Spleen (tissue), 7 donors: ENCODE measurements at regions not wholly inside any gene's neighbourhood (a gene's known extent, or its start where the extent isn't known, plus 50 kb on each side); places are given as distances from the start of the nearest gene placed in this dataset.

ENCODE experiments used
- POLR2A ChIP-seq, 3 donors: fragments of 450-650 bp; IDR thresholded peaks; one replicate each; pipeline ENCODE4 v1.5.1; 2017; ENCODE audit warnings: antibody characterized with exemption in 3 of 3, mild to moderate bottlenecking in 1 of 3
- POLR2AphosphoS5 ChIP-seq, 3 donors: sonication (generic); formaldehyde crosslinking; IDR thresholded peaks; one replicate each; pipeline ENCODE4 v1.5.1; 2017; ENCODE audit warnings: antibody characterized with exemption in 3 of 3
- TF ChIP-seq, protein P1 (sequence below), 11 experiments: fragments of 200-600 bp in 7 of 11; fragments of 450-650 bp in 4 of 11; sonication (generic) in 4 of 11; IDR thresholded peaks in 8 of 11; conservative IDR thresholded peaks in 3 of 11; 1 replicate in 7 of 11; 2 replicates in 4 of 11; pipeline versions ENCODE4 v1.4.0 to v1.8.0; 2016 to 2021; ENCODE audit warnings: antibody characterized with exemption in 11 of 11, inconsistent platforms in 4 of 11, mild to moderate bottlenecking in 1 of 11
- donor health status: DM: no; HTN: no; CAD: no; lungs with moderate emphysema.
- donor health status: DM: no; HTN: no; CAD: no.
- donor health status: DM: no; HTN: no; CAD: no.

DNA sequence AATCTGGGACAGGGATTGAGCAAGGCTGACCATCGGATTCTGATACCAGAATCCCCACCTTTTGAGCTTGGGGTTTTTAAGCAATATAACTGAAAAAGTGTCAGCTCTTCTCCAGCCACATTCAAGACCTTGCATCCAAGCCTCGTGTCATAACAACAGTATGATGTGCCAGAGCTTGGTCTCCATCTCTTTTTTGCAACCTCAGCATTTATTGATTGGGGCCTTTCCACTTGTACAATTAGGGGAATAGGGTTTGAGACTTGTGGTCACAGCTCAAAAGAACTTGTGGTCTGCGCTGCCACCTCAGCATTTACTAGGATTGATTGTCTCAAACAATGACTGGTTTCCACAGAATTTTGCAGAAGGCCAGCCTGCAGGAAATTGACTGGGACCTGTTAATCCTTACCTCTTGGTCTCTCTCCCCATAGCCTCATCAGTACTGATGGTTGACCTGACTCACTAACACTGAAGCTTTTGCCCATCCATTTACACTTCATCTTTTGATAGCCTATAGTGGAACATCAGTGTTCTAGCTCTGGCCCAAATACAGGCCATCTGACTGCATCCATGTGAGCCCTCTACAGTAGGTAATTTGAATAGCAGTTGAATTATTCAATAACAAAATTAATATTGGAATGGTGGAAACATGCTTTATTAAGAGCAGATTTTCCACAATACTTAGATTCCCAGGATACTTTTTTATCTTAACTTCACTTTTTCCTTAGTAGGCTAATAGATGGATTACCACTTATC is 381.6 kb upstream of the PRR16 start:
- TF ChIP-seq, protein P1, sequence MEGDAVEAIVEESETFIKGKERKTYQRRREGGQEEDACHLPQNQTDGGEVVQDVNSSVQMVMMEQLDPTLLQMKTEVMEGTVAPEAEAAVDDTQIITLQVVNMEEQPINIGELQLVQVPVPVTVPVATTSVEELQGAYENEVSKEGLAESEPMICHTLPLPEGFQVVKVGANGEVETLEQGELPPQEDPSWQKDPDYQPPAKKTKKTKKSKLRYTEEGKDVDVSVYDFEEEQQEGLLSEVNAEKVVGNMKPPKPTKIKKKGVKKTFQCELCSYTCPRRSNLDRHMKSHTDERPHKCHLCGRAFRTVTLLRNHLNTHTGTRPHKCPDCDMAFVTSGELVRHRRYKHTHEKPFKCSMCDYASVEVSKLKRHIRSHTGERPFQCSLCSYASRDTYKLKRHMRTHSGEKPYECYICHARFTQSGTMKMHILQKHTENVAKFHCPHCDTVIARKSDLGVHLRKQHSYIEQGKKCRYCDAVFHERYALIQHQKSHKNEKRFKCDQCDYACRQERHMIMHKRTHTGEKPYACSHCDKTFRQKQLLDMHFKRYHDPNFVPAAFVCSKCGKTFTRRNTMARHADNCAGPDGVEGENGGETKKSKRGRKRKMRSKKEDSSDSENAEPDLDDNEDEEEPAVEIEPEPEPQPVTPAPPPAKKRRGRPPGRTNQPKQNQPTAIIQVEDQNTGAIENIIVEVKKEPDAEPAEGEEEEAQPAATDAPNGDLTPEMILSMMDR (IDR thresholded peaks at IDR 0.05 in 8 of 11, conservative IDR thresholded peaks at IDR 0.05 in 3 of 11): no peak
- no peak for TF ChIP-seq POLR2AphosphoS5 (IDR thresholded peaks at IDR 0.05)
- no peak for TF ChIP-seq POLR2A (IDR thresholded peaks at IDR 0.05)
